ENCODE measurements at regions not wholly inside any gene's neighbourhood (a gene's known extent, or its start where the extent isn't known, plus 50 kb on each side); places are given as distances from the start of the nearest gene placed in this dataset.

DNA sequence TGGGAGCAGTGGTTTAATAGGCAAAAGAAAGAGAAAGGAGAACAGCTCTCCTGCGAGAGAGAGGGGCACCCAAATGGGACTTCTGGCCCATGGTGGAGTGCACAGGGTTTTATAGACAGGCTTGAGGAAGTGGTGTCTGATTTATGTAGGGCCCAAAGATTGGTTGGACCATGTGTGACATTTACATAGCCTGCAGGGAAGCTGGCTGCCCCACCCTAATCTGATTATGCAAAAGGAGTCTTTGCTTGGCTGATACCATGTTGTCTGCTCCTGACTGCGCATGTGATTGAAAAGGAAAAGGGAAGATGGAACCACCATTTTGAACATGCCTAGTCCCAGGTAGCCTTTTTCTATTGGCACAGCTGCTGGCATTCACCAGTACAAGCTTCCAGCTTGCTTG is 100.0 kb upstream of the DIPK2B start:
- Histone ChIP-seq H3K9ac (ENCODE audit: low read length) (no peak overlapping the region), H3K9me2 (ENCODE audit: low read depth, low read length) (no peaks in the 10 kb centered on the region), H3K36me3 (ENCODE audit: insufficient read depth, low read length) (no peaks in the 10 kb centered on the region), H3K27ac (ENCODE audit: low read depth, low read length, poor library complexity, severe bottlenecking) (no peak overlapping the region), H3K4me1 (ENCODE audit: insufficient read depth, low read length, severe bottlenecking) (no peaks in the 10 kb centered on the region), H3K4me3 (ENCODE audit: low read depth, low read length, poor library complexity, severe bottlenecking) (no peak overlapping the region), H4K20me1 (ENCODE audit: insufficient read depth, low read length) (no peaks in the 10 kb centered on the region), H3K79me2 (ENCODE audit: insufficient read depth, low read length) (no peaks in the 10 kb centered on the region), H3K9me3 (ENCODE audit: low read length) (no peaks in the 10 kb centered on the region), H2AFZ (ENCODE audit: low read length) (no peak overlapping the region), H3K27me3 (ENCODE audit: insufficient read depth, low read length) (no peaks in the 10 kb centered on the region), H3K4me2 (ENCODE audit: low read length) (no peak overlapping the region), H3F3A (ENCODE audit: insufficient read depth, low read length) (no peaks in the 10 kb centered on the region)
- TF ChIP-seq, protein P1, sequence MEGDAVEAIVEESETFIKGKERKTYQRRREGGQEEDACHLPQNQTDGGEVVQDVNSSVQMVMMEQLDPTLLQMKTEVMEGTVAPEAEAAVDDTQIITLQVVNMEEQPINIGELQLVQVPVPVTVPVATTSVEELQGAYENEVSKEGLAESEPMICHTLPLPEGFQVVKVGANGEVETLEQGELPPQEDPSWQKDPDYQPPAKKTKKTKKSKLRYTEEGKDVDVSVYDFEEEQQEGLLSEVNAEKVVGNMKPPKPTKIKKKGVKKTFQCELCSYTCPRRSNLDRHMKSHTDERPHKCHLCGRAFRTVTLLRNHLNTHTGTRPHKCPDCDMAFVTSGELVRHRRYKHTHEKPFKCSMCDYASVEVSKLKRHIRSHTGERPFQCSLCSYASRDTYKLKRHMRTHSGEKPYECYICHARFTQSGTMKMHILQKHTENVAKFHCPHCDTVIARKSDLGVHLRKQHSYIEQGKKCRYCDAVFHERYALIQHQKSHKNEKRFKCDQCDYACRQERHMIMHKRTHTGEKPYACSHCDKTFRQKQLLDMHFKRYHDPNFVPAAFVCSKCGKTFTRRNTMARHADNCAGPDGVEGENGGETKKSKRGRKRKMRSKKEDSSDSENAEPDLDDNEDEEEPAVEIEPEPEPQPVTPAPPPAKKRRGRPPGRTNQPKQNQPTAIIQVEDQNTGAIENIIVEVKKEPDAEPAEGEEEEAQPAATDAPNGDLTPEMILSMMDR (IDR thresholded peaks at IDR 0.05; ENCODE audit: low read length): no peak
- TF ChIP-seq EZH2 (IDR thresholded peaks at IDR 0.05; ENCODE audit: borderline replicate concordance, low read length): no peak

DNA sequence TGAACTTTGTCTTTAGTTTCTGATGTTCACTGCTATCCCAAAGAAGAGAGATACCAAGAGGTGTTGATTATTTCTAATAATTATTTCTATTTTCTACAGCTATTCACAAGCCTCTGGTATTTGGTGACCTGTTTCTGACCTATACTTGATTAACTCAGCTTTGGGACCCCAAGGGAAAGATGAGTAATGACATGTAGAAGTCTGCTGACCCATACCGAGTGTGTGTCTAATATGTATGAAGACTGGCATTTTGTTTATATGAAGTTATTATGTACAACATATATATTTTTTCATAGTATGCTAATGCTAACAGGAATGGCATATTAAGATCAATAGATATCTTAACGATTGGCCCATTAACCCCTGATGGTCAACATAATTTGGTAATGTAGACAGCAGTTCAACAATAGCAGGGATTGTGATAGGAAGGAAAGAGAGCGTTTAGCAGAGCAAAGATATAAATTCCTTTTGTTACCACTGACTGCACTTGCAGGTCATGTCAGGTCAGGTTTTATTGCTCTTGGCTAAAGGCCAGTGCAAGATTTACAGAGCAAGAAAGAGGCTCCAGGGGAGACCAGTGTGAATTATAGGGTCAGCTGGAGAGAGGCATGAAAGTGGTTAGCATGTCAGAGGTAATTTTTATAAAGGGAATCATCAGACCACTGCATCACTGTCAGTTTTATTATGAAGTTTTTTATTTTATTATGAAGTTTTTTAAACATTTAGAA is 94.7 kb upstream of the DIPK2B start:
- Histone ChIP-seq H3K4me3 (ENCODE audit: low read depth, low read length, poor library complexity, severe bottlenecking) (no peak overlapping the region), H3K27ac (ENCODE audit: low read depth, low read length, poor library complexity, severe bottlenecking) (no peak overlapping the region), H3K27me3 (ENCODE audit: insufficient read depth, low read length) (no peaks in the 10 kb centered on the region), H4K20me1 (ENCODE audit: insufficient read depth, low read length) (no peaks in the 10 kb centered on the region), H3K9ac (ENCODE audit: low read length) (no peak overlapping the region), H3K9me3 (ENCODE audit: low read length) (no peaks in the 10 kb centered on the region), H3K4me2 (ENCODE audit: low read length) (no peak overlapping the region), H3K9me2 (ENCODE audit: low read depth, low read length) (no peaks in the 10 kb centered on the region), H3F3A (ENCODE audit: insufficient read depth, low read length) (no peaks in the 10 kb centered on the region), H3K36me3 (ENCODE audit: insufficient read depth, low read length) (no peaks in the 10 kb centered on the region), H3K4me1 (ENCODE audit: insufficient read depth, low read length, severe bottlenecking) (no peaks in the 10 kb centered on the region), H3K79me2 (ENCODE audit: insufficient read depth, low read length) (no peaks in the 10 kb centered on the region), H2AFZ (ENCODE audit: low read length) (no peak overlapping the region)
- TF ChIP-seq EZH2 (IDR thresholded peaks at IDR 0.05; ENCODE audit: borderline replicate concordance, low read length): no peak
- TF ChIP-seq, protein P1 (IDR thresholded peaks at IDR 0.05; ENCODE audit: low read length): no peak

DNA sequence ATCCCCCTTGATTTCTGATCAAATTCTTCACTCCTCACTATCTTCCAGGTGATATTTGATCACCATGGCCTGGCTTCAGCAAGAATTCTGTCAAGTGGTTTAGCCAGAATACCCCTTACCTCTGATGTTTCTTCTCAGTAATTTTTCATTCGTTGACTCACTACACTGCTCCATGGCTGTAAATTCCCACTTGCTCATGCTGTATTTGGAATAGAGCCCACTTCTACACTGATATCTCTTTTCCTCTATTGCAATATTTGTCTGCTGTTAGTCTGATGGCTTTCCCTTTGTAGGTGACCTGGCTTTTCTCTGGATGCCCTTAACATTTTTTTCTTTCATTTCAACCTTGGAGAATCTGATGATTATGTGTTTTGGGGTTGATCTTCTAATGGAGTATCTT is 73.9 kb upstream of the DIPK2B start:
- Histone ChIP-seq H4K20me1 (ENCODE audit: insufficient read depth, low read length) (no peaks in the 10 kb centered on the region), H3F3A (ENCODE audit: insufficient read depth, low read length) (no peaks in the 10 kb centered on the region), H2AFZ (ENCODE audit: low read length) (no peak overlapping the region), H3K4me1 (ENCODE audit: insufficient read depth, low read length, severe bottlenecking) (no peaks in the 10 kb centered on the region), H3K9ac (ENCODE audit: low read length) (no peak overlapping the region), H3K36me3 (ENCODE audit: insufficient read depth, low read length) (no peaks in the 10 kb centered on the region), H3K9me2 (ENCODE audit: low read depth, low read length) (no peaks in the 10 kb centered on the region), H3K4me3 (ENCODE audit: low read depth, low read length, poor library complexity, severe bottlenecking) (no peak overlapping the region), H3K4me2 (ENCODE audit: low read length) (no peak overlapping the region), H3K27ac (ENCODE audit: low read depth, low read length, poor library complexity, severe bottlenecking) (no peak overlapping the region), H3K79me2 (ENCODE audit: insufficient read depth, low read length) (no peaks in the 10 kb centered on the region), H3K9me3 (ENCODE audit: low read length) (no peaks in the 10 kb centered on the region), H3K27me3 (ENCODE audit: insufficient read depth, low read length) (no peaks in the 10 kb centered on the region)
- TF ChIP-seq, protein P1 (IDR thresholded peaks at IDR 0.05; ENCODE audit: low read length): no peak
- TF ChIP-seq EZH2 (IDR thresholded peaks at IDR 0.05; ENCODE audit: borderline replicate concordance, low read length): no peak

All from OCI-LY1 (cell line).